NCI-H524 (cell line): ENCODE measurements at regions not wholly inside any gene's neighbourhood (a gene's known extent, or its start where the extent isn't known, plus 50 kb on each side); places are given as distances from the start of the nearest gene placed in this dataset.

Experiments
- DNase-seq, 2 experiments: peaks; one replicate each; lab custom pipeline; 2025; lab: John Stamatoyannopoulos, UW

DNA sequence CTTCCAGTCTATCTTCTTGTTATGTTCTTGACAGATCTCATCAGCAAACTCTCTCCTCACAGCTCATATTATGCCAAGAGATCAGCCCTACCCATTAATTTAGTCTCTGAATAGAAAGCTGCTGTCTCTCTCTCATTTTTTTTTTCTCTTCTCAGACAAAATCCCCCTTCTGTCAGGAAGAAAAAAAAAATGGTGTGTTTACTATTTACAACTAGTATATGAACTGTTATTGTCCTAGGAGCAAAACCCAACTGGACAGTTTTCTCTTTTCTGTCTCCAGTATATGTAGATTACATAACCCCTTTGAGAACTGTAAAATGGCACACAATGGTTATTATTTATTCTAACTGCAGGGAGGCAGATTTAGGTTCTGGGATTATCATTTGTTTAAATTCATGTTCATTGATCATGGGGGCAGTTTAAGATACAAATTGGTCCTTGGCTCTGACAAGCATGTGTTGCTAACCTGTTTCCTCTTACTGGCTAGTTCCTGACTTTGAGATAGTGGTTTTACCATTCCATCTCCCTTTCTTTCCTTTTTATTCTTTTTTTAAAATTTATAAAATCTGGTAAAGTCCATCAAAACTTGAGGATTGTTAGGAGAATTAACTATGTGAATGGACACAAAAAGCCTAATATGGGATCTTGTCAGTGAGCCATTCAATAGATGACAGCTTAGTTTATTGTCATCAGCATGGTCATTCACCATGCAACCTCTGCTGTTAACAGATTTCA lies 210.0 kb upstream of the PAPPA start:
- DNase-seq, result no peak

- DNase-seq, result no peak
Measured at GRCh38 chr9:115944166-115944948, 209.2 kb upstream of the PAPPA start.

GRCh38 chr9:115945009-115945431 lies 208.6 kb upstream of the PAPPA start:
- DNase-seq, result no peak

- DNase-seq, result no peak
Measured at GRCh38 chr9:115946530-115946929, 207.1 kb upstream of the PAPPA start.

- DNase-seq, result no peak
Measured at GRCh38 chr9:115951977-115952376, 201.6 kb upstream of the PAPPA start.

- DNase-seq, result no peak
Measured at GRCh38 chr9:115952430-115953292, 200.9 kb upstream of the PAPPA start.

DNA sequence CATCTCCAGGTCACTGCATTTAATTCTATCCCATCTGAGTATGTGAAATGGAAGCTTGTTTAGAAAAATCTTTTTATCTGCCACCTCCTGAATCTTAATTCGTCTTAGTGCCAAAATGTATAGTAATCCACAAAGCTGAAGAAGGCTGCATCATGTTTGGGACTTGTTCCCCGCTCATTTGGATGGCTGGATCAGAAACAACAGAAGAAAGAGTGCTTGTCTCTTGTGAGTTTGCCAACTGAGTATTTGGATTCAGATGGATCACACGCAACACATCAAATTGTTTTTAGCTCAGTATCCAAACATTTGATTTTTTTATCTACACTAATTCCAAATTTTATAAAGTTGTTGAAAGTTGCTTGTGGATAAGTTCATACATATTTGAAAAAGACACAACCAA lies 197.2 kb upstream of the PAPPA start:
- no peak for DNase-seq

GRCh38 chr9:115957585-115957984 lies 196.0 kb upstream of the PAPPA start:
- no peak for DNase-seq

- DNase-seq, result no peak
Measured at GRCh38 chr9:115964710-115965347, 188.8 kb upstream of the PAPPA start.

DNA sequence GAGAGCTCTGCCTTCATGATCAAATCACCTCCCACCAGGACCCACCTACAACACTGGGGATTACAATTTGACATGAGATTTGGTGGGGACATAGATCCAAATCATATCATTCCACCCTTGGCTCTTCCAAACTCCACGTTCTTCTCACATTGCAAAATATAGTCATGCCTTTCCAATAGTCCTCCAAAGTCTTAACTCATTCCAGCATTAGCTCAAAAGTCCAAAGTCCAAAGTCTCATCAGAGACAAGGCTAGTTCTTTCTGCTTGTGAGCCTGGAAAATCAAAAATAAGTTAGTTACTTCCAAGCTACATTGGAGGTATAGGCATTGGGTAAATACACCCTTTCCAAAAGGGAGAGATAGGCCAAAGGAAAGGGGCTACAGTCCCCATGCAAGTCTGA lies 186.9 kb upstream of the PAPPA start:
- DNase-seq, result no peak

GRCh38 chr9:115969096-115969495 lies 184.5 kb upstream of the PAPPA start:
- no peak for DNase-seq

GRCh38 chr9:115972362-115972761 lies 181.2 kb upstream of the PAPPA start:
- DNase-seq, result no peak

DNA sequence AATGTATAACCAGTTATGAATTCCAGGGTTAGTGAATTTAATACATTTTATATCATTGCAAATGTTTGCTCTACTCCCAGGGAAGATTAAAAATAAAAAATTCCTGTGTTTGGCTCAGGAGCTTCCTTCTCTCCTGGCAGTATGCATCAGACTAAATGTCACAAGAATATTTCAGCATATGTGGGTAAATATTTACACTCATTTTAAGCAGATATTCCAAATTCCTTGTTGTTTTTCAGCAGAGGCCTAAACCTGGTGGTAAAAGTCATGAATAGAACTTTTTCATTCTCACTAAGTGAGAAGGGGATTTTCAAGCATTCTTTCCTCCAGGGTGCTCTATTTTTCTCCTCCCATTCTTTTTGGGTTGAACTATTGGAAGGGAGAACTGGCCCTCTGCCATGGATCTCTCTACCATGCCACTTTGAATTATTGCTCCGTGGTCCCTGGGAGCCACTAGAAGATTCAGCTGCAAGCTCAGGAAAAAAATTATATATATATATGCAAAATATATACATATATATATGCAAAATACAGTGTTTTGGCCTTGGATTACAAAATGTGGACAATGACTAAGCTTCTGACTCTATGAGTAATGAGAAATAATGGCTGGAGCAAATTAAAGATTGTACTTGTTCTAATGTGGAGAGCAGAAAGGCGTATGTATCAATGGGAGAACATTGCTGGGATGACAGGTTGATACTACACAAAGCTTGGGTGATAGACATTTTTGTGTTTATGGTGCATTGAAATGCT lies 180.6 kb upstream of the PAPPA start:
- no peak for DNase-seq

GRCh38 chr9:115976781-115977180 lies 176.8 kb upstream of the PAPPA start:
- no peak for DNase-seq

DNA sequence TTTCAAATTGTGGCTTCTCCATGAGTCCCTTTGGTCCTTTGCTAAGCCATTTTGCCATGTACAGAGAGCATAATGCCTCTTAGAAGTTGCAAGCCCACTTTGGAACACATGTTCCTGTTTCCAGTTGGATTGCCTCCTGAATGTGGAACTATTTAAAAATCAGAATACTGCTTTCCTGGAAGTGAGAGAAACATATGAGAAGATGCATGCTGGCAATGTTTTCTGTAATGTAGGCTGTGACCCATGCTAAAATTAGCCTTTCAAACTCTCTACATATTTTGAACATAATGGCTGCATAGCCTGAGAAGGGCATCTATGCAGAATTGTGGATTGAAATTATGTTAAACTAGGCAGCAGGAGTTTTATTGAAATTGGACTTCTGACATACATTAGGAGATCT lies 175.5 kb upstream of the PAPPA start:
- no peak for DNase-seq

- DNase-seq, result no peak
Measured at GRCh38 chr9:115978659-115979096, 174.9 kb upstream of the PAPPA start.

- DNase-seq, result no peak
Measured at GRCh38 chr9:115980054-115980453, 173.5 kb upstream of the PAPPA start.

GRCh38 chr9:115980502-115980901 lies 173.1 kb upstream of the PAPPA start:
- DNase-seq, result no peak

- no peak for DNase-seq
Measured at GRCh38 chr9:115980976-115981375, 172.6 kb upstream of the PAPPA start.

DNA sequence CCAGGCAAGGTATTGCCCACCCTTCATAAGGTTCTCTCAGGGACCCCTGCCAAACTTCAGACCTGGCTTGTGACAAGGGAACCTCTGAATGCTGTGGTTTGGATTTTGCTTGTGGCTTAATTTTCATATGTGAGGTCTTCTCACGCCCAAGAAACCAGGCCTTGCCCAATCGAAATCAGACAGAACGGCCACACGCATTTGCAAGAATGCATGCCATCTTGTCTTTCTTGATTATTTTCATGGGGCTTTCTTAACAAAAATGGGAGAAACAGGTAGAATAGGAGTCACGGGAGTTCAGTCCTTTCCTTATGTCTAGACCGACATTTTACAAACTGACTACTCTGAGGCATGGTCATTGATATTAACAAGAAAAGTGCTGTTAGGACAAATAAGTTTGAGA lies 170.2 kb upstream of the PAPPA start:
- DNase-seq, result no peak

- DNase-seq, result no peak
Measured at GRCh38 chr9:115985657-115986056, 167.9 kb upstream of the PAPPA start.
